IPS DF 4.7 (cell line): ENCODE measurements at regions not wholly inside any gene's neighbourhood (a gene's known extent, or its start where the extent isn't known, plus 50 kb on each side); places are given as distances from the start of the nearest gene placed in this dataset.

ENCODE experiments used
- DNase-seq: peaks from one replicate; pipeline ENCODE4 v3.0.0-alpha.2; 2013; ENCODE audit warnings: low spot score; ENCODE audit errors: extremely low read depth

DNA sequence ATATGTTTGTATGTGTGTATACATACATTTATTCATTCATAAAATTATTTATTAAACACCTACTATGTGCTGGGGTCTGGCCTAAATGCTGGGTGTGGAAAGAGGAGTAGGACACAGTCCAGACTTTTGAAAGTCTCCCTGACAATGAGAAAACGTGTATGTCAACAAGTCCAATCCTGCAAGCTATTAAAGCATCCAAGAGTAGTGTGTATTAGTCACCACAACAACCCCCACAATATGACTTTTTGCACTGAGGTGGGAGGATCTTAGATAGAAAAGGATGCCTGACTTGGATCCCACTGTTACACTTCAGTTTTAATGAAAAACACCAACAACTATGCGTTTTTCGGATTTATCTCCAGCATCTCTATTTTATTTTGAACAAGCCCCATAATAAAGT, 446.4 kb downstream of the EPHA4 start:
- no peak for DNase-seq

DNA sequence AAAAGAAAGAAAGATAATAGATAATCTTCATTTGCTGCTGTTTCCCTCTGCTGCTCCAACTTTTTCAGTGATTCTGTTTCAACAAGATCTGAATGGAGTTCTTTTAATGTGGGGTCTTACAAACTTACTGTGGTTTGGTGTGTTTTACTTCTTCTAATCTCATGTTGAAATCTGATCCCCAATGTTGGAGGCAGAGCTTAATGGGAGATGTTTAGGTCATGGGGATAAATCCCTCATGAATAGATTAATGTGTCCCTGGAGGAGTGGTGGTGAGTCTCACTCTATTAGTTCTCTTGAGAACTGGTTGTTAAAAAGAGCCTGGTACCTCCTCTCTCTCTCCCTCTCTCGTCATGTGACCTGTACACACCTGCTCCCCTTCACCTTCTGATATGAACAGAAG, 442.4 kb downstream of the EPHA4 start:
- DNase-seq, result no peak

DNA sequence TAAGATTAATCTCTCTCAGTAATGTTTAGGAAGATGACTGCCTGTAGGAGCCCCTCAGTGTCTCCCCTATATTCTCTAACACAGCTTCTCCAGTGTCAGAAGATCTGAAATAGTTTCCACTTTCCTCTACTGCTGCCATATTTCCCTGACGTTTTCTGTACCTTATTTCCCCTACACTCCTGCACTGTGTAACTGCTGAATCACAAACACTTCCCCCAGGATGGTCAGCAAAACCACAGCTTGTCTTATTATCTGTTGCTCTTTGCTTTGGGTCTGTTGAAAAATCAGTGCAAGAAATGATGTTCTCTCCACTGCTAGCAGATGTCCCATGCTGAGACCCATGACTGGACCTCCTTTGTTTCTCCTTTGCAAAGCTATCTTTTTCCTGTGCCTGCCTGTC, 441.7 kb downstream of the EPHA4 start:
- DNase-seq, result no peak

DNA sequence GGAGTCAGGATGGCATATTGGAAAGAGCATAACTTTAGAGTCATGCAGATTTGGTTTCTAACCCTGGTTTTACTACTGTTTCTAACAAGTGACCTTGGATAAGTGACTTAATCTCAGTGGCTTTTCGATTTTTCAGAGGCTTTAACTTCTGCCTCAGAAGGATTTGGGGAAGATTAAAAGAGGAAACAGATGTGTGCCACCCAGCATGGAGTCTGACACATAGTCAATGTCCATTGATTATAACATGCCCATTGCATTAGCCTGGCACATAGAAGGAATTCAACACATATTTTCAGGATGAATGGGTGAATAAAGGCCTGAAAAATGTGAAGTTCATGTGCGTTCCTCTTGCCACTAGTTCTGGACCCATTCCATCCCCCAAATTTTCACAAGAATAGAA, 438.2 kb downstream of the EPHA4 start:
- DNase-seq, result no peak

DNA sequence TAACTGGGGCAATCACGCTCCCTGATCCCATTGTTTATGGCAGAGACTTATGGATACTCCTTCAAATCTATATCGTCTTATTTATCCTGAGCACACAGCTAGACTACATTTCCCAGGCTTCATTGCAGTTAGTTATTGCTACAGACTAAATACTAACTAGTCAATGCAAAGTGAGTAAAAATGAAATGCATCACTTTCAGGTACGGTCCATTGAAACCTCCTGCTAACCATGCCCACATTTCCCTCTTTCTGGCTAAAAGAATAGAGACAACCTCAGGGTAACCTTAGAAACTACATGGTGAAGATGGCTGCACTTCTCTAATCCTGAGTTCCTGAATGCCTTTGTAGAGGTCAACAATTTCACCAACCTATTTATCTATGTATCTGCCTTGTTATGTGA, 437.4 kb downstream of the EPHA4 start:
- no peak for DNase-seq

DNA sequence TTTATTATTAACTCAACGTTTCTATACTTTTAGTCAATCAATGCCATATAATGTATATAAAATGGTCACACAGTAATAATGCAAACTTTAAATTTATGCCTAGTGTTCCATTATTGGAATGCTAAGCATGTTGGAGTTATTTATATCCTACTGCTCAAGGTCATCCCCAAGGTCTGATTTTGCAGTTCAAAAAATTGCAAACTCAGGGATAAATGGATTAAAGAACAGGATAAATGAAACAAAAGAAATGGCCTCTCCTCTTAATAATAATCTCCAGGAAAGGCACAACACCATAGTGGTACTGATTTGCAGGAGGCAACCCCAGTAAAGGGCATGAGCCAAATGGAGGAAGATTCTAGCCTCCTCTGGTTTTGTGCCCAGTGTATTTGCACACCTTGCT, 436.4 kb downstream of the EPHA4 start:
- no peak for DNase-seq

DNA sequence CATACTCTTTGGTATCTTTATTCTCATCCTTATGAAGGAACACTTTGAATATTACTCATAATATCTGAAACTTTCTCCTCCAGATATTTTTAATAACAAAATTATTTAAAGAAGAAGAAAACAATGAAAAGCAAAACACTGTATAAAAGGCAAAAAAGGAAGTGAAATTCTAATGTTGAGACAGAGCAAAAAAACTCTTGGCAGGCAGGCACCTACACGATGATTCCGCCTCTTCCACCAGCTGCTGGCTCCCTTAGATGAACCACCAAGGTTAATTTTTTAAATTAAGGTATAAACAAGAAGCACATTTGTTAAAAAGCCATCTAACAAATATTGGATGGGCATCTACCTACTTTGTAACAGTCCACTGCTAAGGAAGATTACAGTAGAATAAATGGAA, 434.7 kb downstream of the EPHA4 start:
- DNase-seq, result no peak

DNA sequence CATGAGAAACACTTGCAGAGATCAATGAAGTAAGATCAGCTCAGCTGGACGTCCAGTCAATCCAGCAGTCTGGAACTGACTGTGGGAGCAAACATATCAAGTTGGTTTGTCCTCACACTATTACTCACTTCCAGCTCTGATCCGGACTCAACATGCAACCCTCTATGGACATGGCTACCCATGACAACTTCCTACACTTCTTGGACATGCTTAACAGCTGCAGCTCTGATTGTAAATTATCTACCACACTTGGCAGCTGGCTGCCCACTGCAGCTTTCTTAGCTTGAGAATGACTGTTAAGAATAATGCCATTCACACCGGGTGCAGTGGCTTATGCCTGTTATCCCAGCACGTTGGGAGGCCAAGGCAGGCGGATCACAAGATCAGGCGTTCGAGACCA, 429.8 kb downstream of the EPHA4 start:
- DNase-seq, result no peak

DNA sequence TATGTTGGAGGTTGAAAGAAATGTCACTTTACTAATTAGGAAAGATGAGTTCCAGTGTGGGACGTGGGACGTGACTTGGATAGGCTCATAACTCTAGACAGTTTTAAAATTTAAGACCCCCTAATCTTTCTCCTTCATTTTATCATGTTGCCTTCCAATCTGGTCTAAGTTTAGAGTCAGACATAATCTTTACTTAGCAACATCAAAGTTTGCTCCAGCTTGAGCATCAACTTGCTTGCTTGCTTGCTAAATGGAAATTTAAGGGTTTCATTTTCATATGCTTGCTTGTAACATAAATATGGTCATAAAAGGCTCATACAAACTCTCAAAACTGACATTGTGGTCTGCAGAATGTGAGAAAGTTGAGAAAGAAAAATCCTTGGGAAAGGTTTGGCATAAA, 428.9 kb downstream of the EPHA4 start:
- no peak for DNase-seq

DNA sequence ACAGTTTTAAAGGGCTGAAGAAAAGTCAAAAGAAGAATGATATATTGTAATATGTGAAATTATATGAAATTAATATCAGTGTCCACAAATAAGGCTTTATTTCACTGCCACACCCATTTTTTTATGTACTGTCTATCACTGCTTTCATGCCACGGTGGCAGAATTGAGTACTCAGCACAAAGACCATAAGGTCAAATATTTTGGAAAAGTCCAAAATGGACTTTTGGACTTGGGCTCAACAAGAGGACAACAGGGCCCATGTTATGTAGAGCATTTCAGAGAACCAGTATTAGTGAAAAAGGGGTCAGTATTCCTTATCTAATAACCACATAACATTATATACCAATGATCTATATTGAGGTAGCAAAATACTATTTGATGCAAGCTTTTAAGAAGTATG, 427.2 kb downstream of the EPHA4 start:
- no peak for DNase-seq

DNA sequence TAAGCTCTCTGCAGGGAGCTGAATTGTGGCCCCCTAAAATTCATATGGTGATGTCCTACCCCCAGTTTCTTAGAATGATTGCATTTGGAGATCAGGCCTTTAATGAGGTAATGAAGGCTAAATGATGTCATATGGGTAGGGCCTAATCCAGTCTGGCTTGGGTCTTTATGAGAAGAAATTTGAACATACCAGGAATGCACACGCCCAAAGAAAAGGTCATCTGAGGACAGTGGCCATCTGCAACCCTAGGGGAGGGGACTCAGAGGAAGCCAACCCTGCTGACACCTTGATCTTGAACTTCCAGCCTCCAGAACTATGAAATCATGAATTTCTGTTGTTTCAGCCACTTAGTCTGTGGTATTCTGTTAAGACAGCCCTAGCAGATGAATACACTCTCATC, 426.7 kb downstream of the EPHA4 start:
- DNase-seq, result no peak

DNA sequence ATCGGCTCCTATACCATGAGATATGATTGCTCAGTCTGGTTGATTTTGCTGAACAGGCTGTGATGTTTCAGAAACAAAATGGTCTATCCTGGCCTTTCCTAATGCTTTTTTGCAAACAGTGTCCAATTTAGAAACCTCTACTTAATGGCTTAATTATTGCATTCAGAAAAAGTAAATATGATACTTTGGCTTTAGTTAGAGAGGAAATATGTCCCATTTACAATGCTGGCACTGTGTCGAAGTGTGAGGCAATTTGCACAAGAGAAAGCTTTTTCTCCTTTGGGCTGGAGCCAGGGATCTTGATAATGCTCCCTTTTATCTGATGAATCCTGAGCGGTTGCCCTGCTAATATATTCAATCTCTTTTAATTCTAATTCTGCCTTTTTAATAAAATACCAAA, 418.9 kb downstream of the EPHA4 start:
- no peak for DNase-seq

DNA sequence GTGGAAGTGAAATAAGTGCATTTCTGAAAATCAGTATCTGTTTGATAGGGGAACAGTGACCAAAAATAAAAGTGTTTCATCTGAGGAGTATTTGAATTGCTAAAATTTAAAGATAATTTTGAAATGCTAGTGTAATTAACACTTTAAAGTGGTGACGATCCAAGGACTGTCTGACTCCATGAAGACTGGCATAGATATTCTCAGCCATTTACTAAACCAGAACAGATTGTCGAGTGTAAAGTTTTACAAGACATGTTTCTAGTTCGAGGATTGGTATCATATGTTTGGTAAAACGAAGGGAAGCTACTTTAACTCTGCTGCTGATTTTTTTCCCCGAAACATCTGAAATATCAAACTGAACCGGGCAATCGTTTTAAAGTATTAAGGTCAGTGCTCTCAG, 417.9 kb downstream of the EPHA4 start:
- DNase-seq, result no peak

DNA sequence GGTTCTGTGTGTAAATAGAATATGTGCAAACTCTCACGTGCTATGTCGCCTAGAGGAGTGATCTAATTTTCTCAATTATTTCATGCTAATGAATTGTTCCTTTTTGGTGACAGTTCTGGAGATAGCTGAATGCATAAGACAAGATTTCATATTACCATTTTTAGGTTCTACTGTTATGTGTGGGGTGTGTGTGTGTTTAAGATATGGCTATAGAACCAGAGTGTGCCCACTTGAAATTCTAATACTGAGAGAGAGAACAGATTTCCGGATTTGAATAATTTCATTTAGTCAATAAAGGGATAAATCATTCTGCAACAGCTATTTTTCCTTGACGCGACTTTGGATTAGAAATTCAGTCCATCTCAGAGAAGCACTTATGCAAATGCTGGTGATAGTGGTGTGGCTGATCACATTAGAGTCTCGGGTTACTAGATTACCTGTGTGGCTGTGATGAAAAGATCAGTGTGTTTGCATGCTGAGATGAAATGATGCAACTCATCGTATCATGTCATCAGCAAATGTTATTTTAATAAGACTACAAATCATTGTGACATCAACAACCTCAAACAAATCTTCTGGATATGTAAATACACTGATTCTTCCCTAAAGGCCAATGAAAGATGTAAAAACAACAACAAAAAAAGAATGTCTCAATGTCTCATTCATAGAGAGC, 415.9 kb downstream of the EPHA4 start:
- DNase-seq, result no peak

DNA sequence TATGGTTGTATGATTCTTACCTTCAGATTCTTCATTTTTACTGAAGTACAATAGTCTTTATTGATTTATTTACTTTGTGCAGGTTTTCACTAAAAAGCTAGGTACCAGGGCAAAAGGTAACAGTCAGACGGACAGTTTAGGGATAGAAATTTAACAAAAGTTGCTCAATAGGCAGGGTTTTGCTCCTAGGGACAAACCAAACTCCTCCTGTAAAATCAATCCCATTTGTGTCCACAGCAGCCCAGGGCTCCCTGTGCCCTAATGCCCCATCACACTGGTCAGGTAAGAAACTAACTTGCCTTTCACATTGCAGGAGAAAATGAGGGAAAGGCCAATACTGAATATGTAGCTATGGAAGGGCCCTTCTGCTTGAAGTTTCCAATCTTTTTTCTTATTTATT, 410.9 kb downstream of the EPHA4 start:
- no peak for DNase-seq

DNA sequence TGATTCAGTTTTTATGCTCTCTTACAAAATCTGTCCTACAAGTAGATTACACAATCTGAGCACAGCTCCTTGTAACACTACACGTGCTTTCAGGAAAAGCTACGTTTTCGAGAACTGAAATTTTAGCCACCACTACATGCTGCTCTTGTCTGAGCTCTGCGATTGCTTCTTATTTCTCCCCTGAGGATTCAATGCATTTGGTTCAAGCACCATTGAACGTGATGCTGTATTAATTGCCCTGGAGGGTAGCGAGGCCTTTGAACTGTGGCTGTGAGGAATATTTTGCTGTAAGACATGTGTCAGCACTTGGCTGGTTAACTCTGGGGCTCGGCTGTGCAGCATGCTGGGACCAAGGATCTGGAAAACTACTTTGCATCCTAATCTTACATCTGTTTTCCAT, 405.8 kb downstream of the EPHA4 start:
- no peak for DNase-seq

DNA sequence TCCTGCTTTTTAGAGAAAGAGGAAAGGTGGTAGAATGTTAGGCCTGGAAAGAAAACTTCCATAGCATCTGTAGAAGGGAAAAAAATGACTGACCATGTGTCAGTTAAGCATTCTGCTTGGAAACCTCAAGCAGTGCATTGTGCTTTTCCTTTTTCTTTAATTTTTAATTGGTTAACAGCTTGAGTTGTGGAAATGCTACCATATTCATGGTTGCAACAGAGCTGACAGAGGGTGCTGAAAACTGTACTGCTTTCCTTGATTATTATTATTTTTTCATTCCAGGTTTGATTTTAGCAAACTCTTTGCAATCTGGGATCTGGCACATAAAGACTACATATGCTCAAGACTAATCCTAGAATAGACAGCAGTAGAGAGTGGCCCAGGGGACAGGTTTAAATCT, 404.5 kb downstream of the EPHA4 start:
- no peak for DNase-seq

DNA sequence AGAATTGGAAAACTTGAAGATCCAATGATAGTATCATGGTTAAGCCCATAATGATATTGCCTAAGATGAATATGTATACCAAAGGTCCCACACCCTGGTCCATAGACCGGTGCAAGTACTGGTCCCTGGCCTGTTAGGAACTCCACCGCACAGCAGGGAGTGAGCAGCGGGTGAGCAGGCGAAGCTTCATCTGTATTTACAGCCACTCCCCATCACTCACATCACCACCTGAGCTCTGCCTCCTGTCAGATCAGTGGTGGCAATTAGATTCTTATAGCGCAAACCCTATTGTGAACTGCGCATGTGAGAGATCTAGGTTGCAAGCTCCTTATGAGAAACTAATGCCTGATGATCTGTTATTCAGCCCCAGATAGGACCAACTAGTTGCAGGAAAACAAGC, 402.4 kb downstream of the EPHA4 start:
- no peak for DNase-seq

DNA sequence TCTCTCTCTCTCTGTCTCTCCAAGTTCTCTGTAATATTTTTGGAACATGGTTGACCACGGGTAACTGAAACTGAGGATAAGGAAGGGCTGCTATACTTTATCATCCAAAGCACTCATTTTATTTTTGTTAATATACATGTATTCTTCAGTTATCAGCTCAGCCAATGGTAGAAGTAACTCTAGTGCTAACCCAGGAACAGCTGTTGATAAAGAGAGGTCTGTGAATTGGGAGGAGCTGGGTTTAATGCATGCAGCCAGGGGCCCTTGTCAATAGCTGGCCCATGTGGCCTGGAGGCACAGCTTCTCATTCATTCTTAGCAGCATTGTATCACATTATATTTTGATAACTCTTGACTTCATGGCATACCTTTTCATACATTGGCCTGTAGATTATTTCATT, 401.6 kb downstream of the EPHA4 start:
- DNase-seq, result no peak

DNA sequence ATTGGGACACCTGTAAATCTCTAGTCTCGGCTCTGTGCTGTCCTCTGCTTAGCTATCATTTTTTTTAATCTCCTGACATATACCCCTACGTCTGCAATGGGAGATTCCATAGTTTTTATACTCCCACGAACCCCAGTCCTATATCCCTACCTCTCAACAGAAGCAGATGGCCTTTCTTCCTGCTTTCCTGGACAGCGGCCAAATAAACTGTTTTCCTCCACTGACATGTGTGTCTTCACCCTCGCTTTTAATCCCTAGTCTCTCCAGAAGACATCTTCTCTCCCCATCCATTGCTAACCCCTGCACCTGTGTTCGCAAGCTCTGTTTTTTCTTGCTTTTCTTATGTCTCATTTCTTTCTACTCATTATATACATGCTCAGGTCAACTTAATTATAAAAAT, 395.4 kb downstream of the EPHA4 start:
- DNase-seq, result no peak

DNA sequence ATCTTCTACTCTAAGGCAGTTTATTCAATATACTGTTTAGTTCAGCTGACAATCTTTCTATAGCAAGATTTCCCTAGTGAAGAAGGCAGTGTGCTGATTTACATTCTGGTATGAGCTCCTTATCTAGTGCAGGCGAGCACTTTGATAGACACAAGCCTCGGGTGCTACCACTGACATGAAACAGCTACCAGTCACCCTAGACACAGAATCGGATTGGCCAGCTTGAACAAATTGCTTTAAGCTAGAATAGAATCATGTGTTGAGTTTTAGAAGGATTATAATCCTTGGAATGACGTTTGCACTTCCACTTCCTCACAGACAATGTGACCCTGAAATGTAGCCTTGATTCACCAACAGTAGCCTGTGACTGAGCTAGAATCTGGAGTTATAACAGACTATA, 394.0 kb downstream of the EPHA4 start:
- no peak for DNase-seq

DNA sequence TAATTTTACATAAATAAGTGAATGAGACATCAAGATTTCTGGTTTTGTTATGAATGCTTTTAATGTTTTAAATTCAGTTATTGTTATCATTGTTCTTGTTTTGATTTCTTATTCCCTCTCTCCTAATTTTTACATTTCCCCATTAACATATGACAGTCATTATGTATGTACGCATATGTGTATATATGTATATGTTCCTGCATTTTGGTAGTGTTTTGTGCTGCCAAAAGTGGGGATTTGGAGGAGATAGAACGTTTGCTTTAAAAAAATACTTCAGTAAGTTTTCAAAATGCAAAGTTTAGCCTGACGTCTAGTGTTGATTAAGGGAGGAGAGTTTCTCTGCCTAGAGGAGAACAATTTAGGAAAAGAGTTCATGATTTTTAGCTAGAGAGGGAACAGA, 385.2 kb downstream of the EPHA4 start:
- no peak for DNase-seq

DNA sequence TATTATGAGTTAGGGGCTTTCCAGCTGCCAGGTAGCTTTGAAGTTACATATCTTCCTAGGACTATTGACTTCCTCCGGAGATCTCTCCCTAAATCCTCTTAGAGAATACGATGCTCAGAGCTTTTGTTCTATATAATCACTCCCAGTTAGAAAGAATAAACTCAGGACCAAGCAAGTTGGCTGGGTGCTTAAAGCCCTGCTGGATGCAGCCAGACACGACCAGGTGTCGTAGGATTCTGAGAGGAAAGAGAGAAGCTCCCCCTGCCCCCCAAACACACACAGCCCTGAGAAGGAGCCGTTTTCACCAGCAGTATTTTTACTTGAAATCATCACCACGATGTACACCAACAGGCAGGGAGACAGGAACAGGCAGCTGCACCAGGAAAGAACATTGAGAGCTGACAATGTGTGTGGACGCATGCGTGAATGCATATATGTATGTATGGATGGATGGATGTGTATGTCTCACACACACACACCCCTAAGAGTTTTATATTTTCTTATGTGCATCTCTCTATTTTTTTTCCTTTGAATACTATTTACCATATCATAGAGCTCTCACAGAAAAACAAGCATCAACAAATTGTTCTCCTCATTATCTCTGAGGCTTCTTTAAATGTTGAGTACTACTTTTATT, 382.6 kb downstream of the EPHA4 start:
- DNase-seq, result peak; percentile 30

DNA sequence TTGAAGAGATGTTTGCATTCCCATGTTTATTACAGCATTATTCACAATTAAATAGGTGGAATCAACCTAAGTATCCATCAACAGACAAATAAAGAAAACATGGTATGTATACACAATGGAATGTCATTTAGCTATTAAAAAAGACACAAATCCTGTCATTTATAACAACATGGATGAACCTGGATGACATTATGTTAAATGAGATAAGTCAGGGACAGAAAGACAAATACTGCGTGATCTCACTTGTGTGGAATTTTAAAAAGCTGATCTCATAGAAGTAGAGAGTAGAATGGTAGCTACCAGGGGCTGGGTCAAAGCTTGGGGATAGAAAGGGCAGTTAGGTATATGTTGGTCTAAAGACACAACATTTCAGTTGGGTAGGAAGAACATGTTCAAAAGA, 376.3 kb downstream of the EPHA4 start:
- no peak for DNase-seq
